K562 (cell line): ENCODE measurements at regions not wholly inside any gene's neighbourhood (a gene's known extent, or its start where the extent isn't known, plus 50 kb on each side); places are given as distances from the start of the nearest gene placed in this dataset.

Experiments used
- MGA ChIP-seq: fragments of 450-650 bp; IDR thresholded peaks from 2 replicates; pipeline ENCODE4 v1.6.1; 2016; ENCODE audit warnings: mild to moderate bottlenecking, moderate library complexity
- RNF2 ChIP-seq: sonication (generic); IDR thresholded peaks from 2 replicates; pipeline ENCODE4 v1.6.1; 2016
- ZFX ChIP-seq: sonication (generic); formaldehyde crosslinking; IDR thresholded peaks from 2 replicates; pipeline ENCODE4 v1.8.0; 2022; ENCODE audit warnings: mild to moderate bottlenecking, missing genetic modification reagents, moderate library complexity
- ZNF24 ChIP-seq: fragments of 450-650 bp; IDR thresholded peaks from 2 replicates; pipeline ENCODE4 v1.6.1; 2016
- ZNF436 ChIP-seq: fragments of 250-450, 450-650 bp; sonication (Bioruptor Pico); formaldehyde crosslinking; IDR thresholded peaks from 2 replicates; pipeline ENCODE4 v1.7.0; 2020; ENCODE audit warnings: mild to moderate bottlenecking

- TF ChIP-seq MGA = no peak
- TF ChIP-seq RNF2 = no peak
- no peak for TF ChIP-seq ZFX (CRISPR knock-in tag)
- no peak for TF ChIP-seq ZNF436 (CRISPR knock-in tag)
- no peak for TF ChIP-seq ZNF24
Observed at GRCh38 chr7:142693911-142694310, 55.4 kb upstream of the PRSS1 start (continued).
